ENCODE measurements at regions not wholly inside any gene's neighbourhood (a gene's known extent, or its start where the extent isn't known, plus 50 kb on each side); places are given as distances from the start of the nearest gene placed in this dataset.

DNA sequence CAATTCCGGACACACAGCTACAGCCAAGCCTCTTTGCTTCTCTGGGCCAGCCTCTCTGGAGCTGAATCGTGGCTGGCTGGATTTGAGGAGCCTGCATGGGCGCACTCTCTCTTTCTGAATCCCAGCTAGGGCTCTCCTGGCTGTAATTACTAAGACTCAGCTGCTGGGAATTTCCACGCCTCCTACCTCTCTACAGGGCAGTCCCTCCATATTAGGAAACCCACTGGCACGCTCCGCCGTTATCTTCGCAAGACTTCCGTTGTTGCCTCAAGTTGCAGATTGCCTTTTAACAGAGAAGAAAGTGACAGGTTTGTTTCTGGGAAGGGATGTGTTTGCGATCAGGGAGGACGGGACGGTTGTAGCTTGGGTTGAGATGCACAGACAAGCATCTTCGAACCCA lies 188.4 kb upstream of the NLRP1 start:
- TF ChIP-seq, protein P1, sequence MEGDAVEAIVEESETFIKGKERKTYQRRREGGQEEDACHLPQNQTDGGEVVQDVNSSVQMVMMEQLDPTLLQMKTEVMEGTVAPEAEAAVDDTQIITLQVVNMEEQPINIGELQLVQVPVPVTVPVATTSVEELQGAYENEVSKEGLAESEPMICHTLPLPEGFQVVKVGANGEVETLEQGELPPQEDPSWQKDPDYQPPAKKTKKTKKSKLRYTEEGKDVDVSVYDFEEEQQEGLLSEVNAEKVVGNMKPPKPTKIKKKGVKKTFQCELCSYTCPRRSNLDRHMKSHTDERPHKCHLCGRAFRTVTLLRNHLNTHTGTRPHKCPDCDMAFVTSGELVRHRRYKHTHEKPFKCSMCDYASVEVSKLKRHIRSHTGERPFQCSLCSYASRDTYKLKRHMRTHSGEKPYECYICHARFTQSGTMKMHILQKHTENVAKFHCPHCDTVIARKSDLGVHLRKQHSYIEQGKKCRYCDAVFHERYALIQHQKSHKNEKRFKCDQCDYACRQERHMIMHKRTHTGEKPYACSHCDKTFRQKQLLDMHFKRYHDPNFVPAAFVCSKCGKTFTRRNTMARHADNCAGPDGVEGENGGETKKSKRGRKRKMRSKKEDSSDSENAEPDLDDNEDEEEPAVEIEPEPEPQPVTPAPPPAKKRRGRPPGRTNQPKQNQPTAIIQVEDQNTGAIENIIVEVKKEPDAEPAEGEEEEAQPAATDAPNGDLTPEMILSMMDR (IDR thresholded peaks at IDR 0.05), result no peak
- TF ChIP-seq POLR2A (IDR thresholded peaks at IDR 0.05) (no peak), POLR2AphosphoS5 (IDR thresholded peaks at IDR 0.05; ENCODE audit: insufficient read depth in 1 of 2, low read depth in 1 of 2) (no peak)
